GM23248 (cell line): ENCODE measurements at regions not wholly inside any gene's neighbourhood (a gene's known extent, or its start where the extent isn't known, plus 50 kb on each side); places are given as distances from the start of the nearest gene placed in this dataset.

ENCODE experiments used
- DNase-seq: peaks from one replicate; pipeline ENCODE4 v3.0.0-alpha.2; 2015
- H2AFZ ChIP-seq: fragments of 200-600 bp; sonication (generic); 2 replicates; pipeline ENCODE4 v1.6.1; 2016; ENCODE audit warnings: antibody characterized with exemption
- H3F3A ChIP-seq: fragments of 200-600 bp; sonication (generic); 2 replicates; pipeline ENCODE4 v1.6.1; 2016; ENCODE audit warnings: mild to moderate bottlenecking, antibody characterized with exemption, mixed run types; ENCODE audit not compliant: insufficient read depth
- H3K27ac ChIP-seq: fragments of 200-600 bp; sonication (generic); 2 replicates; pipeline ENCODE4 v1.5.1; 2016; ENCODE audit warnings: mild to moderate bottlenecking
- H3K27me3 ChIP-seq: fragments of 200-600 bp; sonication (generic); replicated peaks from 2 replicates; pipeline ENCODE4 v1.6.1; 2016; ENCODE audit warnings: mild to moderate bottlenecking; ENCODE audit not compliant: insufficient read depth
- H3K36me3 ChIP-seq: fragments of 200-600 bp; sonication (generic); 2 replicates; pipeline ENCODE4 v1.6.1; 2016; ENCODE audit warnings: low read depth, mild to moderate bottlenecking
- H3K4me1 ChIP-seq: fragments of 200-600 bp; sonication (generic); 2 replicates; pipeline ENCODE4 v1.6.1; 2016; ENCODE audit warnings: mild to moderate bottlenecking; ENCODE audit not compliant: insufficient read depth
- H3K4me2 ChIP-seq: fragments of 200-600 bp; sonication (generic); one replicate; pipeline ENCODE4 v1.6.1; 2016; ENCODE audit warnings: mild to moderate bottlenecking; ENCODE audit not compliant: unreplicated experiment
- H3K4me3 ChIP-seq: fragments of 200-600 bp; sonication (generic); 2 replicates; pipeline ENCODE4 v1.5.1; 2016; ENCODE audit warnings: mild to moderate bottlenecking
- H3K79me2 ChIP-seq: fragments of 200-600 bp; sonication (generic); 2 replicates; pipeline ENCODE4 v1.6.1; 2016; ENCODE audit warnings: mild to moderate bottlenecking; ENCODE audit not compliant: insufficient read depth
- H3K9ac ChIP-seq: fragments of 200-600 bp; sonication (generic); 2 replicates; pipeline ENCODE4 v1.6.1; 2016; ENCODE audit warnings: mild to moderate bottlenecking
- H3K9me2 ChIP-seq: fragments of 200-600 bp; sonication (generic); 2 replicates; pipeline ENCODE4 v1.6.1; 2016; ENCODE audit warnings: mixed run types, mild to moderate bottlenecking, moderate library complexity; ENCODE audit not compliant: insufficient read depth
- H3K9me3 ChIP-seq: fragments of 200-600 bp; sonication (generic); one replicate; pipeline ENCODE4 v1.6.1; 2017; ENCODE audit warnings: low read depth
- H4K20me1 ChIP-seq: fragments of 200-600 bp; sonication (generic); 2 replicates; pipeline ENCODE4 v1.6.0; 2016; ENCODE audit not compliant: insufficient read depth
- EZH2 ChIP-seq: fragments of 200-600 bp; sonication (generic); IDR thresholded peaks from 2 replicates; pipeline ENCODE4 v1.6.1; 2018; ENCODE audit warnings: antibody characterized with exemption, mild to moderate bottlenecking; ENCODE audit not compliant: insufficient read depth, poor library complexity, severe bottlenecking
- EZH2phosphoT487 ChIP-seq: fragments of 200-600 bp; sonication (generic); IDR thresholded peaks from 2 replicates; pipeline ENCODE4 v1.6.1; 2018; ENCODE audit warnings: antibody characterized with exemption, moderate library complexity, mild to moderate bottlenecking, low read depth; ENCODE audit not compliant: insufficient read depth
- WGBS, 2 experiments: methylation state at CpG; one replicate each; pipeline ENCODE4 v1.1.6; 2015 to 2017; ENCODE audit warnings: low lambda C conversion rate in 2 of 2, low coverage in 1 of 2; ENCODE audit errors: missing lambda C conversion rate in 2 of 2; 5-methylcytosine and 5-hydroxymethylcytosine counted together
- in situ Hi-C: fragments of 300-500 bp; cut with MboI; formaldehyde crosslinking; loops from 2 replicates; pipeline ENCODE4 v1.15.0; 2020

GRCh38 chr11:93907901-93908300, 57.5 kb upstream of the VSTM5 start:
- Histone ChIP-seq H3F3A (peaks cover 10% of the 10 kb centered on the region), H3K27ac (peak overlapping the region; percentile 33), H3K4me1 (peaks cover 16% of the 10 kb centered on the region), H3K36me3 (no peaks in the 10 kb centered on the region), H3K9me2 (no peaks in the 10 kb centered on the region), H4K20me1 (no peaks in the 10 kb centered on the region), H2AFZ (peak overlapping the region; percentile 32; the same call in 1 of the 2 replicates), H3K9ac (no peak overlapping the region), H3K27me3 (no peaks in the 10 kb centered on the region), H3K4me3 (no peak overlapping the region), H3K9me3 (no peaks in the 10 kb centered on the region), H3K4me2 (no peak overlapping the region), H3K79me2 (no peaks in the 10 kb centered on the region)
- WGBS, 2 experiments, result 0% methylated on average over 1 of the region's 1 CpG
- no peak for TF ChIP-seq EZH2
- no peak for TF ChIP-seq EZH2phosphoT487
- DNase-seq, result peak; percentile 7
- in situ Hi-C loops, result no loop called here

- TF ChIP-seq EZH2phosphoT487, result no peak
- TF ChIP-seq EZH2, result no peak
- H3K27me3 ChIP-seq, result no peaks in the 10 kb centered on the region
- peaks cover 16% of the 10 kb centered on the region for H3K4me1 ChIP-seq
- peaks cover 10% of the 10 kb centered on the region for H3F3A ChIP-seq
- no peak overlapping the region for H3K9ac ChIP-seq
- H3K27ac ChIP-seq, result peak overlapping the region; percentile 33
- H3K36me3 ChIP-seq, result no peaks in the 10 kb centered on the region
- H3K9me2 ChIP-seq, result no peaks in the 10 kb centered on the region
- H3K9me3 ChIP-seq, result no peaks in the 10 kb centered on the region
- H3K4me2 ChIP-seq, result peak overlapping the region; percentile 26
- DNase-seq, result peak; percentile 86
- no peaks in the 10 kb centered on the region for H4K20me1 ChIP-seq
- in situ Hi-C loops, result no loop called here
- WGBS, 2 experiments, result 0 to 8% methylated on average over 2 of the region's 2 CpGs
- H3K79me2 ChIP-seq, result no peaks in the 10 kb centered on the region
- peak overlapping the region; percentile 32 for H2AFZ ChIP-seq
- H3K4me3 ChIP-seq, result no peak overlapping the region
Measured at GRCh38 chr11:93908689-93909088, 58.3 kb upstream of the VSTM5 start.

DNA sequence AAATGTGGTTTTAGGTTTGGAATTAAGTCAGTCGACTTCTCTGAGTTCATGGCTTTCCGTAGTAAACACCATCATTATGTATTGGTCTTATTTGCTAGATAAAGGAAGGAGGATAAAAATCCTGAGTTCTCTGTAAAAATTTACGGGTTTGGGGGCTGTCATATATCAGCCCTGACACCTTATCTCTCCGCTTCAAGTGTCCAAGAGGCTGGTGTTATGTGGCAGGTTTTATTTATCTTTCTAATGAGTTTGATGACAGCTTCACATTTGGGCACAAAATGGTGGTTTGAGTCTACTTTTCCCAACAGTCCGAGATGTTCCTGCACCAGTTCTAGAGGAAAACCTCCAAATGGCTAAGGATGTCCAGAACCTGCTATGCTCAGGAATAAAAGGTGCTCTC, 67.3 kb upstream of the VSTM5 start:
- H3K9me2 ChIP-seq, result no peaks in the 10 kb centered on the region
- H3K4me1 ChIP-seq, result 0 out of 2 replicates have a peak, but pooled peaks cover 3% of the 10 kb centered on the region
- no peak overlapping the region for H2AFZ ChIP-seq
- H3K9me3 ChIP-seq, result no peaks in the 10 kb centered on the region
- no peaks in the 10 kb centered on the region for H3F3A ChIP-seq
- H3K27ac ChIP-seq, result no peak overlapping the region
- H3K27me3 ChIP-seq, result no peaks in the 10 kb centered on the region
- no peaks in the 10 kb centered on the region for H3K79me2 ChIP-seq
- no peaks in the 10 kb centered on the region for H4K20me1 ChIP-seq
- H3K4me3 ChIP-seq, result no peak overlapping the region
- no peak overlapping the region for H3K4me2 ChIP-seq
- TF ChIP-seq EZH2 (no peak), EZH2phosphoT487 (no peak)
- H3K36me3 ChIP-seq, result no peaks in the 10 kb centered on the region
- in situ Hi-C loops, result no loop called here
- WGBS, 2 experiments, result 50 to 51% methylated on average over 5 of the region's 5 CpGs
- no peak overlapping the region for H3K9ac ChIP-seq
- DNase-seq, result no peak

- no peak overlapping the region for H3K4me3 ChIP-seq
- H3K36me3 ChIP-seq, result no peaks in the 10 kb centered on the region
- H4K20me1 ChIP-seq, result no peaks in the 10 kb centered on the region
- H3K9me2 ChIP-seq, result no peaks in the 10 kb centered on the region
- no peak overlapping the region for H3K4me2 ChIP-seq
- 0 out of 2 replicates have a peak, but pooled peaks cover 3% of the 10 kb centered on the region for H3K4me1 ChIP-seq
- in situ Hi-C loops, result no loop called here
- no peak for TF ChIP-seq EZH2phosphoT487
- no peak for TF ChIP-seq EZH2
- no peak overlapping the region for H3K9ac ChIP-seq
- no peaks in the 10 kb centered on the region for H3K79me2 ChIP-seq
- H3K27me3 ChIP-seq, result no peaks in the 10 kb centered on the region; the same call in 1 of the 2 replicates
- H2AFZ ChIP-seq, result no peak overlapping the region
- no peaks in the 10 kb centered on the region for H3F3A ChIP-seq
- WGBS, 2 experiments, result 7 to 13% methylated on average over 7 of the region's 7 CpGs
- DNase-seq, result peak; percentile 74
- no peaks in the 10 kb centered on the region for H3K9me3 ChIP-seq
- no peak overlapping the region for H3K27ac ChIP-seq
Measured at GRCh38 chr11:93921695-93922468, 71.5 kb upstream of the VSTM5 start.
